ENCODE measurements at regions not wholly inside any gene's neighbourhood (a gene's known extent, or its start where the extent isn't known, plus 50 kb on each side); places are given as distances from the start of the nearest gene placed in this dataset.
"Not testable (repeated sequence)": the region's sequence is repeated elsewhere in the genome, so short reads cannot be mapped to it uniquely, and the experiment has no call there.

- no peak for DNase-seq
Measured at GRCh38 chr9:30280229-30280900, 2104.1 kb upstream of the ACO1 start.

GRCh38 chr9:30289435-30289834 is 2095.0 kb upstream of the ACO1 start:
- DNase-seq, result no peak

GRCh38 chr9:30292026-30292425 is 2092.4 kb upstream of the ACO1 start:
- not testable (repeated sequence) for DNase-seq

GRCh38 chr9:30293231-30293630 is 2091.2 kb upstream of the ACO1 start:
- no peak for DNase-seq

GRCh38 chr9:30299126-30299780 is 2085.2 kb upstream of the ACO1 start:
- no peak for DNase-seq

GRCh38 chr9:30301271-30301963 is 2083.0 kb upstream of the ACO1 start:
- DNase-seq, result peak in 1 of 2 donors; percentile 4

- no peak for DNase-seq
Measured at GRCh38 chr9:30310711-30311110, 2073.7 kb upstream of the ACO1 start.

- DNase-seq, result no peak
Measured at GRCh38 chr9:30329431-30329830, 2055.0 kb upstream of the ACO1 start.

- DNase-seq, result no peak
Measured at GRCh38 chr9:30348904-30349303, 2035.5 kb upstream of the ACO1 start.

GRCh38 chr9:30349526-30350513 is 2034.6 kb upstream of the ACO1 start:
- no peak for DNase-seq

GRCh38 chr9:30356221-30356620 is 2028.2 kb upstream of the ACO1 start:
- DNase-seq, result no peak

GRCh38 chr9:30362373-30362772 is 2022.1 kb upstream of the ACO1 start:
- no peak for DNase-seq

- DNase-seq, result not testable (repeated sequence)
Measured at GRCh38 chr9:30366140-30366539, 2018.3 kb upstream of the ACO1 start.

GRCh38 chr9:30382271-30382670 is 2002.2 kb upstream of the ACO1 start:
- DNase-seq, result no peak

- DNase-seq, result no peak
Measured at GRCh38 chr9:30410273-30410672, 1974.2 kb upstream of the ACO1 start.

- no peak for DNase-seq
Measured at GRCh38 chr9:30411571-30411970, 1972.9 kb upstream of the ACO1 start.

- DNase-seq, result no peak
Measured at GRCh38 chr9:30459156-30459555, 1925.3 kb upstream of the ACO1 start.

- no peak for DNase-seq
Measured at GRCh38 chr9:30476826-30477225, 1907.6 kb upstream of the ACO1 start.

GRCh38 chr9:30478684-30479083 is 1905.8 kb upstream of the ACO1 start:
- DNase-seq, result no peak

- DNase-seq, result no peak
Measured at GRCh38 chr9:30482499-30482898, 1901.9 kb upstream of the ACO1 start.

- DNase-seq, result no peak
Measured at GRCh38 chr9:30484690-30485089, 1899.8 kb upstream of the ACO1 start.

- DNase-seq, result no peak
Measured at GRCh38 chr9:30504502-30504905, 1879.9 kb upstream of the ACO1 start.

GRCh38 chr9:30505311-30505710 is 1879.1 kb upstream of the ACO1 start:
- no peak for DNase-seq

Measured in CD4-positive, alpha-beta T cell treated with Interferon alpha-2 for 1 hour (primary cell).